ENCODE measurements at regions not wholly inside any gene's neighbourhood (a gene's known extent, or its start where the extent isn't known, plus 50 kb on each side); places are given as distances from the start of the nearest gene placed in this dataset.

DNA sequence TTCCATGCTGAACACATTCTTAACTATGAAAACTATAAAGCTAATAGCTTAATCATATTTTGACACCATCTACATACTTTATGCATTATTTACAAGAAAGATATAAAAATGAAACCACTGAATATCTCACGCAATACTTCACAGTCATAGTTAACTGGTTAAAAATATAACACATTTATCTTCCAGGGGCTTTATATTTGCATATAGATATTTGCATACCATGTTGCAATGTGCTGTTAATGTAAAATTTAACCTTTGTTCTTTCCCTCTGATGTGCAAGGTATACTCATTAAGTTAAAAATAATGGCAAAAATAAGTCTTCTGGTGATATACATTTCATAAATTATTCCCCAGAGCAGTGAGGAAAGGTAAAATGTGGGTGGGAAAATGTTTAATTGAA lies 76.9 kb upstream of the MGMT start:
- no peak for DNase-seq (ENCODE audit: low read depth in 2 of 2)

- DNase-seq (ENCODE audit: low read depth in 2 of 2): no peak
Measured at GRCh38 chr10:129390726-129391125, 76.3 kb upstream of the MGMT start.

- DNase-seq (ENCODE audit: low read depth in 2 of 2): no peak
Measured at GRCh38 chr10:129391464-129391863, 75.6 kb upstream of the MGMT start.

GRCh38 chr10:129392855-129393254 lies 74.2 kb upstream of the MGMT start:
- DNase-seq (ENCODE audit: low read depth in 2 of 2): no peak

GRCh38 chr10:129393812-129394211 lies 73.2 kb upstream of the MGMT start:
- no peak for DNase-seq (ENCODE audit: low read depth in 2 of 2)

DNA sequence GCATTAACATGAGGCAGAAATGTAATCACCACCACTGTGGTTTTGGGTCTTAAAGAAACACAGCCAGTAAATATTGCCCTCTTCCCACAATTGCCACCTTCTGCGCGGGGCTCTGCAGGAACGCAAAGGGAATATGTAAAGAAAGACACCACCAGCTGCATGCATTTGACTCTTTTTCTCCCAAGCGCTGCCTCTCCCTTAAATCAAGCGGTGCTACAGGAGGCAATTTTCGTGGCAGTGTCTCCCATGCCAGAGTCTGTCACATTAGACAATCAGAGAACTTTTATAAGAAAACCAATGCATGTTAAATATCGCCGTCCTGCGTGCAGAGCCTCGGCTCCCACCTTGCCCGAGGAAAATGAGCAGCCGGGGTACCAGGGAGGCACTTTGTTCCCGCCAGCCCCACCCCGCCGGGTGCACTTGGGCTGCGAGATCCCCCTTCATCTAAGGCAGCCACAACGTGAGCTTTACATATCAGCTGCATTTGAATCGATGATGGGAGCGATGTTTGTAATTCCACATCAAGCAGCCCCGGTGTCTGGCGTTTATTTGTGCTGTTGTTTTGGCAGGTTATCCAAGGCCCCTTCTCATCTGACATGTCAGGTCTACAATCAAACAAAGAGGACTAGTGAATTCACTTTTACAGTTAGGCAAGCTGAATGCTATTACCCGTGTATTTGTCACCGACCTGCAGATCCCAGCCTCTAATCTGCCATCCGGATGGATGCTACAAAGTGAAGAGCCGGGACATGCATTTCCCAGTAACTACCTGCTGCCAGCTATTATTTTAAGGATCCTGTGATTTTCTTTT lies 72.3 kb upstream of the MGMT start:
- DNase-seq (ENCODE audit: low read depth in 2 of 2): no peak

DNA sequence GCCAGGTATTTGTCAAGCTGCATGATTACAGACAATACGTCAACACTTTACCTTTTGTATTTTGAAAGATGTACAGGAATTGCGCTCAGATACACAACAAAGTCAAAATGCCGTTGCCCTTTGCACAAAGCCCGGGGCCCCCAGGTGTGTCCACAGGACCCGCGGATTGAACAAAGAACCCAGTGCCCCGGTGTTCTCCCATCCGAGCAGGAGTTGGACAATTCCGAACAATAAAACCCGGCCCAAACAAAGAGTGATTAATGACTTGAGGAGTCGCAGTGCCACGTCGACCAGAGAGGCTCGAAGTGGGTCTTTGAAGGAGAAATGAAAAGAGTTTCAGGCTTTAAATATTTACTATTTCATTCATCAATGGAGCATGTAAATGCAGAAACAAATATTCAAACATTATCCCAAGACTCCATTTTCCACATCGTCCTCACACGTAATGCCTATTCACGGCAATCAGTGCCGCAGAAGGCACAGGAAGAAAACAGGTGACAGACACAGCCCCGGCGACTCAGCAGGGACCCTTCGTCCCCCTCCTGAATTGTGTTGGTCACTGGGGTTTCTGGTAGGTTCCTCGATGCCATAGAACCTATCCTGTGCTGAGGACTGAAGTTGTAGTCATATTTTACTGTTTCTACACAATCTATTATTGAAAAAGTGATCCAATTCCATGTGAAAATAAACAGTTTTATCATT lies 70.9 kb upstream of the MGMT start:
- DNase-seq (ENCODE audit: low read depth in 2 of 2): no peak

- no peak for DNase-seq (ENCODE audit: low read depth in 2 of 2)
Measured at GRCh38 chr10:129397198-129397974, 69.7 kb upstream of the MGMT start.

- DNase-seq (ENCODE audit: low read depth in 2 of 2): no peak
Measured at GRCh38 chr10:129398711-129399141, 68.3 kb upstream of the MGMT start.

- no peak for DNase-seq (ENCODE audit: low read depth in 2 of 2)
Measured at GRCh38 chr10:129400426-129400825, 66.6 kb upstream of the MGMT start.

- DNase-seq (ENCODE audit: low read depth in 2 of 2): no peak
Measured at GRCh38 chr10:129402459-129402858, 64.6 kb upstream of the MGMT start.

DNA sequence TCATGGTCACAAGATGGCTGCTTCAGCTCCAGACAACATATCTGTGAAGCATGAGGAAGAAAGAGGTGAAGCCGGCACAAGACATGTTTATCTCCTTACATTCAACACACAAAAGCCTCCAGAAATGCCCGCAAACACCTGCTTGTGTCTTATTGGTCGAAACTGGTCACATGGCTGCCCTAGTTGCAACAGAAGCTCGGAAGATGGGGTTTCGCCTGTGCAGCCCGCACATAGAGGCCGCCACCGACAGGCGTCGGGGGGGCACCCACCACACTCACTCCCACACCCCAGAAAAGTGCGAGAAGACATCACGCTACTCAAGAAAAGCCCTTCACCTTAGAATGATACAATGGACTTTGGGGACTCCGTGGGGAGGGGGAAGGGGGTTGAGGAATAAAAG lies 63.0 kb upstream of the MGMT start:
- DNase-seq (ENCODE audit: low read depth in 2 of 2): no peak

DNA sequence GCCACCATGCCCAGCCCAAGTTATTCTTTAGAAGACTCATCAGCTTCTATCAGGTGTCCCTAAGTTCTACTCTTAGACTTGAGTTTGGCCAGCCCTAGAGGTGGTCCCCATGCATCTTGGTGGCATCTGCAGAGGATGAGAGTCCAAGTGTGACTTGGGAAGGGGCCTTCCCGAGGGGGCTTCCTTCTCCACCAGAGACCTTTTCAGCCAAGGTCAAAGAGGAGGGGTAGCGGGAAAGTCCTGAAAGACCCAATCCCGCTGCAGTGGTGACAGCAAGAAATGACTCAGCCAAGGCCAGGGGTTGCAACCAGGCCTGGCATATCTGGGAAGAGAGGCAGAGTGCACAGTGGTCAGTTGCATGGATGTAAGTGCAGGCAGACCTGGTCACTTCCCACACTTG lies 61.7 kb upstream of the MGMT start:
- no peak for DNase-seq (ENCODE audit: low read depth in 2 of 2)

- no peak for DNase-seq (ENCODE audit: low read depth in 2 of 2)
Measured at GRCh38 chr10:129410688-129411392, 56.2 kb upstream of the MGMT start.

DNA sequence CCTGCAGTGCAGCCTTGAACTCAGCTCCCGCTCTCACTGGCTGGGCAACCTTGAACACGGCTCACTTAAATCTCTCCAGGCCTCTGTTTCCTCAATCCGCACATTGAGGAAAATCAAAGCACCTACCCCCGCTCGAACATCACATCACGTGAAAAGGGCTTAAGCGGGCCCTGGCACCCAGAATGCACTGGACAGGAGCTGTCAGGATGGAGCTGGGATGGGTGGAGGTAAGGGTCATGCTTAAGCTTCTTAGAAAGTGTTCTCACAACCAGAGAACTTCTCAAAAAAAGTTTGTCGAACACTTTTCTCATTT lies 55.7 kb upstream of the MGMT start:
- DNase-seq (ENCODE audit: low read depth in 2 of 2): no peak

DNA sequence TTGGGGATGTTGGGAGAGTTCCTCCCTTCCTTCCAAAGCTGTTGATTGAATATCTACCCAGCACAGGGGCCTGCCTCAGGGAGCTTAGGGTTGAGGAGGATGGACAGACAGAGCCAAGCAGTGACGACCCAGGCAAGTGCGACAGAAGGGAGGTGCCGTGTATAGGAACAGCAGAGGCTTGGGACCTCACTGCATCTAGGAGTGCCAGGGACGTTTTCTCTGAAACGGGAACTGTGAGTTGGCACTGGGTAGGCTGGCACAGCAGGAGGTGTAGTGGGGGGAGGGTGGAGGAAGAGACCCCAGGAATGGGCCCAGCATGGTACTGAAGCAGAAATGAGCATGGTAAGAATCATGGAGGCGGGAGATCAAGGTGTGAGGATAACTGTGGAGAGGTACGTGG lies 55.3 kb upstream of the MGMT start:
- no peak for DNase-seq (ENCODE audit: low read depth in 2 of 2)

- no peak for DNase-seq (ENCODE audit: low read depth in 2 of 2)
Measured at GRCh38 chr10:129413024-129413423, 54.0 kb upstream of the MGMT start.

GRCh38 chr10:129415215-129416140 lies 51.6 kb upstream of the MGMT start:
- DNase-seq (ENCODE audit: low read depth in 2 of 2): no peak

- no peak for DNase-seq (ENCODE audit: low read depth in 2 of 2)
Measured at GRCh38 chr10:129416155-129416554, 50.9 kb upstream of the MGMT start.

DNA sequence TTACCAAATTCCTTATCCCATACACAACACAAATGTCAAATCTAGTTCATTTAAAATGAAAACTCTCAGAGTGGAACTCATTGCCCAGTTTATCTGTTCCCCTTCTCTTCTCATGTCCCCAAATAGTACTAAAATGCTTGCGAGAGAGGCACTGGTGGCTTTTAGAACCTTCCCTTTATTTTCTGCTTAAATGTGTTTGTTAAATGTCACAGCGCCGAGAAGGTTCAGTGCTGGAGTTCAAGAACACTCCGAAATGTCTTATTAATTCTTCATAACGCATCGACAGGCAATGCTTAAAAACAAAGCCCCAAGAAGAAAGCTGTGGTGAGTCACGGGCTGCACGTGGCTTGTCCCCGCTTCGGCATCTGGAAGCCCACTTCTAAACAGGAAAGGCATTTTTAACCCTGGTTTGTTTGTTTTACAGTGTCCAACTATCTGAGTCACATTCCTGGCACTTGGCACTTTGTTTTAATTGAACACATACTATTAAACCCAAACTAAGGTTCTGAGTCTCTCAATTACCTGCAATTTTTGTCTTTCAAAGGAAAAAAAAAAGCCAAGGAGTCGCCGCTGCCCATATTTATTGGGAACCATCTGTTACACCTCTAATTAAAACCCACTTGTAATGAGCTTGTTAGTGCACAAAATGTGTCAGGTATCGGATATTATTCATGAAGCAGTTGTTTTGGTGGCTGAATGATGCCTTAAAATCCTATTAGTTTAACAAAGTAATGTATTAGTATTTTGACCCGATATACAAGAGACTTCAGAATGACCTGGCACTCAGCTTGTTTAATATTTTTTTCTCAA lies 49.9 kb upstream of the MGMT start:
- no peak for DNase-seq (ENCODE audit: low read depth in 2 of 2)

All from stimulated activated CD4-positive, alpha-beta T cell treated with anti-CD3 and anti-CD28 coated beads, Interleukin-4, amount 100 ng/mL, for 48 hours (primary cell).